ENCODE measurements at regions not wholly inside any gene's neighbourhood (a gene's known extent, or its start where the extent isn't known, plus 50 kb on each side); places are given as distances from the start of the nearest gene placed in this dataset.

GRCh38 chr1:99445071-99445470, 180.8 kb downstream of the PLPPR4 start:
- DNase-seq: no peak

GRCh38 chr1:99445486-99445885, 181.2 kb downstream of the PLPPR4 start:
- no peak for DNase-seq

DNA sequence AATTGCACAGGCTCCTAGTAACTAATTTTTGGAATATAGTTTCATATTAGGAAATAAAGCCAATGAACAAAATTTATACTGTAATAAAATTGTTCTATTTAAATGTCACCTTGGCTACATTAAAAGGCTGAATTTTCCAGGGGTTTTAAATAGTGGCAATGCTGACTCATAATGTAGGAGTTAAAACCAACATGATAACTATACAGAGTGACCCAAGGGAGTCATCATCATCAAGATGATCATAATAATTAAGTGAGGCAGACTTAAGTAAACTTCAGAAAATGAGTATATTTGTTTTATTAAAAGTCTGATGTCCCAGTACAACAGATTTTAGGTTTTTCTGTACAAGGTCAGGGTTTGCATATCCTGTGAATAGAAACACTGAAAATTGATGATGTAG, 183.4 kb downstream of the PLPPR4 start:
- DNase-seq: no peak

- no peak for DNase-seq
Measured at GRCh38 chr1:99455760-99456159, 190.2 kb upstream of the PALMD start.

GRCh38 chr1:99456536-99456935, 189.4 kb upstream of the PALMD start:
- DNase-seq: no peak

GRCh38 chr1:99457381-99458165, 188.3 kb upstream of the PALMD start:
- DNase-seq: no peak

DNA sequence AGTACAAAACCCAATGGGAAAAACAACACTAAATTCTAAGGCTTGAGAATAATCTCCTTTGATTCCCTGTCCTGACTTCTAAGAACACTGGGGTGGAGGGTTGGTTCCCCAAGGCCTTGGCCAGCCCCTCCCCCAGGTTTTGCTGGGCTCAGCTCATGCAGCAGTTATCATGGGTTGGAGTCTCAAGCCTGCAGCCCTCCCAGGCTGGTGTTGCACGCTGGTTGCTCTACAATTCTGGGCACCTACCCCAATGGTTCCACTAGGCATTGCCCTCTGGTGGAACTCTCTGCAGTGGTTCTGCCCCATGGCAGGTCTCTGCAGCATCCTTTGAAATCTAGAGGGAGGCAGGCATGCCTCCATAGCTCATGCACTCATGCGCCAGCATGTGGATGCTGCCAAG, 184.4 kb upstream of the PALMD start:
- DNase-seq: no peak

GRCh38 chr1:99464738-99465137, 181.2 kb upstream of the PALMD start:
- no peak for DNase-seq

GRCh38 chr1:99465176-99465900, 180.6 kb upstream of the PALMD start:
- no peak for DNase-seq

GRCh38 chr1:99467645-99468044, 178.3 kb upstream of the PALMD start:
- DNase-seq: no peak

DNA sequence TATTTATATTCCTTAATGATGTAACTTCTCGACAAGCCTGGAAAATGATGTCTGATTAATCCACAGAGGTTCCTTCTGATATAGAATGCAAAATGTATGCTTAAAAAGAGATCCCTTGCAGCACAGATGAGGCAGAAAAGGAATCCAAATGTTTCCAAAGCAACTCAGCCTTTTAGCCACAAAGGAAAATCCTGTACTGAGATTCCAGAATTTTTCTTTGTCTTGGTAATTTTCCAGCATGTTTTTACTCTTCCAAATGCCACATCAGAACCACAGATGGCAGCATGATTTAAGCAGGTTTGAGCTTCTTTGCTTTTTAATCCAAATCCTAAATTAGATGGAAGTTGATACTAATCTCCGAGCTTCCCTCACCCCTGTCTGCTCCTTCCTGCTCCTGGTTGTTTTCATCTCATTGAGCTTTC, 176.4 kb upstream of the PALMD start:
- DNase-seq: no peak

- no peak for DNase-seq
Measured at GRCh38 chr1:99472893-99473292, 173.0 kb upstream of the PALMD start.

DNA sequence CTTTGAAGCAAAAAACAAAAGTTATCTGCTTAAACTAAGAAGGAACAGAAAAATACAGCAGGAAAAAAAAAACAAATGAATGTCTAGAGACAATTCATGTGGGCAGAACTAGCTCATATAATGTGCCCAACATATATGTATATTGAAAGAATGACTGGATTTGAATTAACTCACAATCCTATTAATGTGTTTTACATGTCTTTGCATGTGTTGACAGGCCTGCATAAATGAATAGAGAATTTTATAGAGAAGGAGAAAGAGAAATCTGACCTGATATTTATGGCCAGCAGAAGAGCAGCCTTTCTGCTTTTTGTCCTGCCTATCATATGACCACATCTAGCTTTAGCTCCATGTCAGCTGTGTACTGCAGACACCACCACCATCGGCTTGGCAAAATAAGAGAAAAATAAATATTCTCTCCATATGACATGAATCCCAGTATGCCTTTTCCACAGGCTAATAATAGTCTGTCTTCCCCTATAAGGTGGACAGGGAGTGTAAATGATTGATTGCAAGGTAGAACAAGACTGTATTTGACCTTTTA, 171.5 kb upstream of the PALMD start:
- no peak for DNase-seq

- DNase-seq: no peak
Measured at GRCh38 chr1:99476058-99476457, 169.9 kb upstream of the PALMD start.

GRCh38 chr1:99481391-99481996, 164.4 kb upstream of the PALMD start:
- DNase-seq: peak; percentile 62

DNA sequence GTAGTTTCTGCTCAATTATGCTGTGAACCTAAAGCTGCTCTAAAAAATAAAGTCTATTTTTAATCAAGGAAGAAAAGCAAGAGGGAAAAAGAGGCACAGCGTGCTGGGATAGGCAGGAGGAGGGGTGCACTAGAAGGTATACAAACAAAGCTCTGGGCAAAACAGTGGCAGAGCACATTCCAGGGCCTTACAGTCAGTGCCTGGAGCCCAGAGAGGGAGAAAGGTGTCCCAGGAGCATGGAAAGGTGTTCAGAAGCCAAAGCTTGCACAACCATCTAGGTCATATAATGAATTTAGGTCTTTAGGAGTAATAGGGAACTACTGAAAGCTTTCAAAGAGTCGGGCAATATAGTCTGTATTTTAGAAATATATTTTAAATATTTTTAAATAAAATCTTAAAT, 163.6 kb upstream of the PALMD start:
- DNase-seq: no peak

- DNase-seq: no peak
Measured at GRCh38 chr1:99482750-99483149, 163.2 kb upstream of the PALMD start.

GRCh38 chr1:99490031-99490430, 155.9 kb upstream of the PALMD start:
- no peak for DNase-seq

GRCh38 chr1:99496067-99496466, 149.8 kb upstream of the PALMD start:
- no peak for DNase-seq

DNA sequence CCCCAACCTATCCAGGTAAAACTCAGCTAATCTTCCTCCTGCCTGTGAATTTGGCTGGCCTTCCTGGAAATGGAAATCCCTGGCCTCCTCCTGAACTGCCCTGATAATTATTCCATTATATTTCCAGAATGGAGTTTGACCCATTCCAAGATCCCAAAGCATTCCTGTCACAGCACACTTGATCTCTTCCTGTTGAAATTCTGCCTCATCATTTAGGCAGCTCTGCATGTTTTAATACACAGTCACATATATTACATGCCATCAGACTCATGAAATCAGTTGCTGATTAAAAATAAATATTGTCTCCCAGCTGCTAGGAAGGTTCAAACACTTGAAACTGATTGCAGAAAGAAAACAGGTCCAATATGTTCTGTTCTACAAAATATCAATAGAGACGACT, 148.2 kb upstream of the PALMD start:
- DNase-seq: no peak

DNA sequence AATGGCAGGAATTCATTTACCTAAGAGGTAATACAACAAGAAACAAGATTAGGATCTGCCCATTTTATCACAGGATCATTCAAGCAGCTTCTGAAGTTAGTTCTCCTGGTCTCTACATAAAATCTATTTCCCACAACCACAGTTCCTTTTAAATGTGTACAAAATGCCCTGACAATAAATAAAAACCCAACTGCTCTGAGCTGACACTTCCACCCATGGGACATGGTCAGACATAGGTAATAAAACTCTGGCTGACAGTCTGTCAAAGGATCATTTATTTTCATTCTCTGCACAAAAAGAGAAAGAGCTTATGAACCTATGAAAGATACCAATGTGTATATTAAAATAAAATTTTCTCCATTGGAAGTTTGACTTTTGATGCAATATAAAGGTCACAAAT, 145.4 kb upstream of the PALMD start:
- DNase-seq: no peak

DNA sequence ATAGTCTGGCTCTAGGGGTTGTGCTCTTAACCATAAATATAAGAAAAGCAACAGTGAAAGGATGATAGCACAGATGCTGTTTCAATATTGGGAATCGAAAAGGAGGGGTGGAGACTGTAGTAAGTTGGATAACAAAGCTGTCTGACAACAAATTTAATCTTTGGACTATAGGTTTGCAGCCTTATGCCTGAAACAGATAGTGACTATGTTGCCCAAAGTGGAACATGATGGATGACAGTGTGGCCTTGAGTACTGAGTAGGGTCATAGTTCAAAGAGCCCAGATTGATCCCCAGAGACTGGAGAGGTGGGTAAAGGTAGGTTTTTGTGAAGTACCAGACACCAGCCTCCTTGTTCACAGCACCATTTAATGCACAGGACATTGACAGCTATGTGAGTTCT, 144.0 kb upstream of the PALMD start:
- DNase-seq: no peak

- DNase-seq: no peak
Measured at GRCh38 chr1:99502400-99502799, 143.5 kb upstream of the PALMD start.

- no peak for DNase-seq
Measured at GRCh38 chr1:99503276-99503747, 142.6 kb upstream of the PALMD start.

All from activated CD4-positive, alpha-beta T cell treated with anti-CD3 and anti-CD28 coated beads, Interleukin-2, Interleukin-6, amounts not matched to agents 100 ng/mL and 50 ng/mL, durations not matched to agents 16 hours and 8 hours (primary cell).